ENCODE measurements at regions not wholly inside any gene's neighbourhood (a gene's known extent, or its start where the extent isn't known, plus 50 kb on each side); places are given as distances from the start of the nearest gene placed in this dataset.
"Not testable (repeated sequence)": the region's sequence is repeated elsewhere in the genome, so short reads cannot be mapped to it uniquely, and the experiment has no call there.

GRCh38 chr4:53865054-53865453 is 199.4 kb downstream of the CHIC2 start:
- no peak for DNase-seq

GRCh38 chr4:53863736-53864365 is 200.6 kb downstream of the CHIC2 start:
- DNase-seq, result no peak

- DNase-seq, result no peak
Observed at GRCh38 chr4:53863158-53863557, 201.2 kb downstream of the CHIC2 start.

GRCh38 chr4:53861856-53862610 is 202.4 kb downstream of the CHIC2 start:
- DNase-seq, result no peak

DNA sequence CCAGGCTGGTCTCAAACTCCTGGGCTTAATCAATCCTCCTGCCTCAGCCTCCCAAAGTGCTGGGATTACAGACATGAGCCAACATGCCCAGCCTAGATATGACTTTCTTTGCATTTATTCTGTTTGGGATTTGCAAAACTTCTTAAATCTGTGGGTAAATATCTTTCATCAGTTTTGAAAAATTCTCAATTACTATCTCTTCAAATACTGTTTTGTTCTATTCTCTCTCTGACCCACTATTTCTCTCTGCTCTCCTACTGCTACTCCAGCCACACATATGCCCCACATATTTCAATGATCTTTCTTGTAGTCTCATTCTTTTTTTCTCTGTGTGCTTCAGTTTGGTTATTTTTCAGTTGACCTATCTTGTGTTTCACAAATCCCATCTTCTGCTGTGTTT is 205.1 kb downstream of the CHIC2 start:
- no peak for DNase-seq

GRCh38 chr4:53858744-53859143 is 205.7 kb downstream of the CHIC2 start:
- no peak for DNase-seq

DNA sequence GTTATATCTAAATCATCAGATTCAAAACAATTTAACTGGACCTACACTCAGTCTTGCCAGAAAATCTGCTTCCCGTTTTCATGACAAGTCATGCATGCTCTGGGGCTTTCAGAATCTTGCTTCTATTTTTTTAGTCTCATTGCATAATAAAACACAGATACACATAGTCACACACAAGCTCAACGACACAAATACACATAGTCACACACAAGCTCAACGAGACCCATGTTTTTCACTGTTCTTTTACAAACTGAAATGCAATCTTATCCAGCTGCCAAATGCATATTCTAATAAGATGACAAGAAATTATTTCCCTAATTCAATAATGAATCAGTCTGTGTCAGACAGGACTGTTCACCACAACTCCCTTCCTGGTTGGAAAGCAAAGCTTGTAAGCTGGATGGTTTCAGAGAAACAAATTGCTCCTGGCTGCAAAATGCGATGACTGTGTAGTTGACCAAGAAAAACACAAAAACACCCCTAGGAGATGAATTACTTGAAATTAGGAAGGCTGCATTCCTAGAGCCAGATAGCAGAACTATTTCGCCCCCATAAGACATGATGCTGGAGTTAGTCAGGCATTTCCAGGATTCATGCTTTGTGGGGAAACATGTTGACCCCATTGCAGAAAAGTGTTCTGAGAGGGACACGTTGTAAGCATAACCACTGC is 208.7 kb downstream of the CHIC2 start:
- no peak for DNase-seq

DNA sequence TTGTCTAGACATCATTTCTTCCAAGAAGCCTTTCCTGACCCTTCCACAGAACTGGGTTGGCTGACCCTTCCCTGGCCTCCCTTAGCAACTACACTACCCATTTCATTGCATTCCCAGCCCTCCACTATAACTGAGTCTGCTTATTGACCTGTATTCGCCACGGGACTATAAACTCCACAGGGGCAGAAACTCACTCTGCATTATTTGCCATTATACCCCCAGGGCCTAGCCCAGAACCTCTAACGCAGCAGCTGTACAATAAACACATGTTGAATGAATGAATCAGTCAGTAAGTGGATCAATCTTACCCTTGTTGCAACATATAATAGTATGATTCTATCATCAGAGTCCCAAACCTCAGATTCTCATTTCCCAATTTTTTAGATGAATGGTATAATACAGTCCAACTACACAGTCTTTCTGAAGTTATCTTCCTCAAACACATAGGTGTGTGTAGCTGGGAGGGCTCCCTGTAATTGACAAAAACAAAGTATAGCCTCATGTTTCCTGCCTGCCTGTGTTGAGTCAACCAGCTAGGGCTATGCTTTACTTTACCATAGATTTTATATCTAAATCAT is 209.3 kb downstream of the CHIC2 start:
- DNase-seq, result no peak

- no peak for DNase-seq
Observed at GRCh38 chr4:53852343-53852742, 212.1 kb downstream of the CHIC2 start.

- no peak for DNase-seq
Observed at GRCh38 chr4:53847965-53848364, 216.4 kb downstream of the CHIC2 start.

- DNase-seq, result no peak
Observed at GRCh38 chr4:53844551-53844950, 219.9 kb downstream of the CHIC2 start.

GRCh38 chr4:53844133-53844532 is 220.3 kb downstream of the CHIC2 start:
- DNase-seq, result no peak

GRCh38 chr4:53841711-53842110 is 222.7 kb downstream of the CHIC2 start:
- no peak for DNase-seq

DNA sequence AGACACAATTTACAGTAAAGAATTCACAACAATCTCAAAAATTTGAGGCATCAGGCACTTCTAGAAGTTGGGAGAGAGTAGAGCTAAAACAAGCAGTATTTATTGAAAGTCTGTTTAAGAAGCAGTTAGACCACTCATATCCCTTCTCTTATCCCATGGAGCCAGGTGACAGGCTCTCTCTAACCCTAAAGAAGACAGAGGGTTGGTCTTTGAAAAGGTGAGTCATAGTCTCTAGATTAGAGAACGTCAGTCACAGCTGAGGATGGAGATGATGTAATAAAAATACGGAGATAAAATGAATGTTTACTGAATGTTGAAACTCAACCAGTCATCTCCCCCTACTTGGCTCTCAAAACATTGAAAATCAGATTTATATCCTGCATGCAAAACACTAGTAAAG is 223.8 kb downstream of the CHIC2 start:
- no peak for DNase-seq

GRCh38 chr4:53833302-53834003 is 231.0 kb downstream of the CHIC2 start:
- not testable (repeated sequence) for DNase-seq

DNA sequence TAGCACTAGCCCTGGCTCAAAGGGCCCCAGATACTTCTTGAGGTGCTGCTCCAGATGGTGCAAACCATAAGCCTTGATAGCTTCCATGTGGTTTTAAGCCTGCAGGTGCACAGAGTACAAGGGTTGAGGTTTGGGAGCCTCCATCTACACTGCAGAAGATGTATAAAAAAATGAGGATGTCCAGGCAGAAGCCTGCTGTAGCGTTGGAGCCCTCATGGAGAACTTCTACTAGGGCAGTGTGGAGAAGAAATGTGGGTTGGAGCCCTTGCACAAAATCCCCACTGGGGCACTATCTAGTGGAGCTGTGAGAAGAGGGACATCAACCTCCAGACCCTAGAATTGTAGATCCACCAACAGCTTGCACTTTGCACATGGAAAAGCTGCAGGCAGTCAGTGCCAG is 231.9 kb downstream of the CHIC2 start:
- no peak for DNase-seq

DNA sequence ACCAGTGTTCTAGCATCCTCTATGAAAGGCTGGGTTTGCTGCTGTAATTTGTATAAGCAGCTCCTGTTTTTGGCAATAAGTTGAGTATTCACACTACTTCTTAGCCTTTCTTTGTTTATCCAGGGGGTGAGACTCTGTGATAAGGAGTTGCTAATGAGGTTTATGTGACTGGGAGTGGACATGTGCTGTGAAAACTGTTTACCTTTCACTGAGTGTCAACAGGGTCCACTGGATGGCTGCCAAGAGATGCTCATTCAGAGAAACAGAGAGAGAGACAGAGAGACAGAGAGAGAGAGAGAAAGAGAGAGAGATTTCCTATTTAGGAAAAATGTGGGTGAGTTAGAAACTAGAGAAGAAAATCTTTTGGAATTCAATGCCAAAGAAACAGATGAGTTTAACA is 233.9 kb downstream of the CHIC2 start:
- DNase-seq, result peak; percentile 1

GRCh38 chr4:53821179-53821851 is 230.0 kb upstream of the LNX1 start:
- DNase-seq, result no peak

- no peak for DNase-seq
Observed at GRCh38 chr4:53818104-53818503, 226.8 kb upstream of the LNX1 start.

DNA sequence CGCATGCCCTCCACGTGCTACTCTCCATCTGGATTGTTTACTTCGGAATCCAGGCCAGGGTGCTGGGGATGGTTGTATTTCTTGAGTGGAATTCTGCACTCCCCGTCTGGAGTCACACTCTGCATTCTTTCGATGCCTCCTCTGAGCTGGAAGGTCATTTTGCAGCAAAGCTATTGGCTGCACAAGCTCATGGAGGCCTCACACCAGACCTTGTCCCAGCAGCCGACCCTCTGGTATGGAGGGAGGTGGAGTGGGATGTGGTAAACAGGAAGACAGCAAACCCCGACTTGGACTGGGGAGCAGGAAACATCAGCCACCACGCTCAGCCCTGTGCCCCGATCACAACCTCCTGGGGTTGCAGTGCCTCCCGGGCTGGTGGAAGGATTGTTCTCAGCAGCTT is 225.3 kb upstream of the LNX1 start:
- DNase-seq, result no peak

DNA sequence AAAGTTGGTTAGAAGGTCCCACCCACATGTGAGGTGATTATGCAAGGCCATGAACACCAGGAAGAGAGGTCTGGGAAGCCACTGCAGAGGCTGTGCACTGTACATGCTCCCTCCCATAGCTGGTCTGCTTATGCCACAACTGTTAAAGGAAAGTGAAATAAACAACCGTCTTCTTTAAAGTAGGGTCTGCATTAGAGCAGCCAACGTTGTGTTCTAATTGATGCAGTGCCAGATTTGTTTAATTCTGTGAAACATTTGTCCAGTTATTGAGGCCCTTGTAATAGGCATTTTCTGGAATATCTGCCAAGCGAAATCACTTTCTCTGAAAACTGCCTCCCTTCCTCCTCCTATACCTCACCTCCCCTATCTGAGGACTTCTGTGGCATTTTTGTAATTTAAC is 224.0 kb upstream of the LNX1 start:
- DNase-seq, result no peak

GRCh38 chr4:53813998-53814397 is 222.7 kb upstream of the LNX1 start:
- DNase-seq, result no peak

DNA sequence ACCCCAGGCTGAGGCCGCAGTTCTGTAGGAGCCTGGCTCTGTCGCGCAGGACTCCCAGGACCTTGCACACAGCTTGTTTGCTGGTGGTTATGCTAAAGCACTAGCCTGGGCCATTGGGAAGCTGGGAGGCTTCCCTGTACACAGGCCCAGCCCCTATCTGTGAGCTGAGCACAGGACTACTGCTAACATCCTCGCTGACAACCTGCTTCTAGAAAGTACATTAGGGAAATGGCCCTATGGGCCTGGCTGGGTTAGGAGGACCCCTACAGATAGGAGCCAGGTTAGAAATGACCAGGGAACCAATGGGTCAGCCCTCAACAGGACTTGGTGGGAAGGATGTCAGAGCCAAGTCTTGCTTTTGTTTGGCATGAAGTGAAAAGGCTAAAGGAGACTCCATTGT is 219.4 kb upstream of the LNX1 start:
- no peak for DNase-seq

Measured in NCI-H345 (cell line).